Parathyroid adenoma (tissue), 2 donors: ENCODE measurements at regions not wholly inside any gene's neighbourhood (a gene's known extent, or its start where the extent isn't known, plus 50 kb on each side); places are given as distances from the start of the nearest gene placed in this dataset.

Experiments
- H2AFZ ChIP-seq: fragments of 300-600 bp; sonication (generic); one replicate; pipeline ENCODE4 v1.7.0; 2017; ENCODE audit warnings: antibody characterized with exemption, mild to moderate bottlenecking
- H3K27ac ChIP-seq: fragments of 300-600 bp; sonication (generic); one replicate; pipeline ENCODE4 v1.7.0; 2017
- H3K27me3 ChIP-seq: fragments of 300-600 bp; sonication (generic); one replicate; pipeline ENCODE4 v1.7.0; 2017; ENCODE audit warnings: low read length; ENCODE audit not compliant: control insufficient read depth, insufficient read depth
- H3K36me3 ChIP-seq: fragments of 300-600 bp; sonication (generic); one replicate; pipeline ENCODE4 v1.7.0; 2017; ENCODE audit warnings: low read length; ENCODE audit not compliant: control insufficient read depth, insufficient read depth
- H3K4me1 ChIP-seq: fragments of 300-600 bp; sonication (generic); one replicate; pipeline ENCODE4 v1.7.0; 2017; ENCODE audit warnings: control low read depth
- H3K4me2 ChIP-seq: fragments of 300-600 bp; sonication (generic); one replicate; pipeline ENCODE4 v1.7.0; 2017; ENCODE audit warnings: low read length
- H3K4me3 ChIP-seq: fragments of 300-600 bp; sonication (generic); one replicate; pipeline ENCODE4 v1.7.0; 2017; ENCODE audit warnings: low read depth, low read length
- H3K79me2 ChIP-seq: fragments of 300-600 bp; sonication (generic); one replicate; pipeline ENCODE4 v1.7.0; 2017; ENCODE audit warnings: control low read depth
- H3K9ac ChIP-seq: fragments of 300-600 bp; sonication (generic); one replicate; pipeline ENCODE4 v1.7.0; 2017; ENCODE audit warnings: mild to moderate bottlenecking
- H3K9me3 ChIP-seq: fragments of 300-600 bp; sonication (generic); one replicate; pipeline ENCODE4 v1.7.0; 2017; ENCODE audit warnings: low read length; ENCODE audit not compliant: control insufficient read depth
- TF ChIP-seq, protein P1 (sequence below): fragments of 300-600 bp; sonication (generic); IDR thresholded peaks from one replicate; pipeline ENCODE4 v1.7.0; 2017; ENCODE audit warnings: antibody characterized with exemption, mild to moderate bottlenecking
- donor health status: primary hyperparathyroidism.

GRCh38 chr2:181742922-181743722 is 62.8 kb upstream of the NEUROD1 start:
- TF ChIP-seq, protein P1, sequence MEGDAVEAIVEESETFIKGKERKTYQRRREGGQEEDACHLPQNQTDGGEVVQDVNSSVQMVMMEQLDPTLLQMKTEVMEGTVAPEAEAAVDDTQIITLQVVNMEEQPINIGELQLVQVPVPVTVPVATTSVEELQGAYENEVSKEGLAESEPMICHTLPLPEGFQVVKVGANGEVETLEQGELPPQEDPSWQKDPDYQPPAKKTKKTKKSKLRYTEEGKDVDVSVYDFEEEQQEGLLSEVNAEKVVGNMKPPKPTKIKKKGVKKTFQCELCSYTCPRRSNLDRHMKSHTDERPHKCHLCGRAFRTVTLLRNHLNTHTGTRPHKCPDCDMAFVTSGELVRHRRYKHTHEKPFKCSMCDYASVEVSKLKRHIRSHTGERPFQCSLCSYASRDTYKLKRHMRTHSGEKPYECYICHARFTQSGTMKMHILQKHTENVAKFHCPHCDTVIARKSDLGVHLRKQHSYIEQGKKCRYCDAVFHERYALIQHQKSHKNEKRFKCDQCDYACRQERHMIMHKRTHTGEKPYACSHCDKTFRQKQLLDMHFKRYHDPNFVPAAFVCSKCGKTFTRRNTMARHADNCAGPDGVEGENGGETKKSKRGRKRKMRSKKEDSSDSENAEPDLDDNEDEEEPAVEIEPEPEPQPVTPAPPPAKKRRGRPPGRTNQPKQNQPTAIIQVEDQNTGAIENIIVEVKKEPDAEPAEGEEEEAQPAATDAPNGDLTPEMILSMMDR: peak; percentile 59
- H3K9ac ChIP-seq: no peak overlapping the region
- no peaks in the 10 kb centered on the region for H3K36me3 ChIP-seq
- no peak overlapping the region for H3K27ac ChIP-seq
- no peak overlapping the region for H3K4me3 ChIP-seq
- no peaks in the 10 kb centered on the region for H3K9me3 ChIP-seq
- H3K79me2 ChIP-seq: no peaks in the 10 kb centered on the region
- H3K4me2 ChIP-seq: no peak overlapping the region
- no peak overlapping the region for H2AFZ ChIP-seq
- no peaks in the 10 kb centered on the region for H3K4me1 ChIP-seq
- no peaks in the 10 kb centered on the region for H3K27me3 ChIP-seq

GRCh38 chr2:181743723-181744031 is 63.4 kb upstream of the NEUROD1 start:
- H3K36me3 ChIP-seq: no peaks in the 10 kb centered on the region
- no peak overlapping the region for H3K4me3 ChIP-seq
- H3K27me3 ChIP-seq: no peaks in the 10 kb centered on the region
- H3K9ac ChIP-seq: no peak overlapping the region
- H3K4me2 ChIP-seq: no peak overlapping the region
- H2AFZ ChIP-seq: no peak overlapping the region
- no peak overlapping the region for H3K27ac ChIP-seq
- H3K4me1 ChIP-seq: no peaks in the 10 kb centered on the region
- H3K79me2 ChIP-seq: no peaks in the 10 kb centered on the region
- TF ChIP-seq, protein P1: no peak
- no peaks in the 10 kb centered on the region for H3K9me3 ChIP-seq

DNA sequence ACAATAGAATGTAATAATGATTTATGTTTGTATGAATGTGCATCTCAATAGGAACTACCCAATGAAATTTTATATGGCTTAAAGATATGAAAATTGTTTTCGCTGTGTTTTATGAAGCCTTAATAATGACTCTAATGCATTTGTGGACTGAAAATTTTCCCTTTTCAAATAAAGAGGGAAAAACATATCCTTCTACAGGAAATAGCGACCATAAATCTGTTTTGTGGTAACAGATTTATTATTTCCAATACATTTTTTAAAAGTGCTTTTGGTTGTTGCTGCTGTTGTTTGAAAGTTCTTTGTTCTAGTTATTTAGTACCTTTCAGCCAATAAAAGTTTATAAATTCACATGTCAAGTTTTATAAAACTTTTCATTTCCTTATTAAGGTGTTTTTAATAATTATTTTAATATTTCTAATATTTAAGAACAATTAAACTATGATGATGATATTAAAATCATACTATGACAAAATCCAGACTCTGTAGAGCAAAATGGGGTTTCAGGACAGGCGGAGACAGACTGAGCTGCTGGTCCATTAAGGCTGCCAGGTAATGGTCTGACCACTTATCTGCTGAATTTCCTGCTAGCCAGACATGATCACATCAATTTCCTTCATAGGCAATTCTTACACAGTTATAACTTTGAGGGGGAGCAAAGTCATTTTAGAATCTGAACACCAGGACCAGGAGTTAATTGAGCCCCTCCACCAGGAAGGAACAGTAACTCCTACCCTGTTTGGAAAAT is 65.7 kb upstream of the NEUROD1 start:
- Histone ChIP-seq H3K27me3 (no peaks in the 10 kb centered on the region), H3K9ac (no peak overlapping the region), H3K79me2 (no peaks in the 10 kb centered on the region), H3K4me1 (no peaks in the 10 kb centered on the region), H3K4me2 (no peak overlapping the region), H3K27ac (no peak overlapping the region), H2AFZ (no peak overlapping the region), H3K36me3 (no peaks in the 10 kb centered on the region), H3K4me3 (no peak overlapping the region), H3K9me3 (no peaks in the 10 kb centered on the region)
- TF ChIP-seq, protein P1: no peak

DNA sequence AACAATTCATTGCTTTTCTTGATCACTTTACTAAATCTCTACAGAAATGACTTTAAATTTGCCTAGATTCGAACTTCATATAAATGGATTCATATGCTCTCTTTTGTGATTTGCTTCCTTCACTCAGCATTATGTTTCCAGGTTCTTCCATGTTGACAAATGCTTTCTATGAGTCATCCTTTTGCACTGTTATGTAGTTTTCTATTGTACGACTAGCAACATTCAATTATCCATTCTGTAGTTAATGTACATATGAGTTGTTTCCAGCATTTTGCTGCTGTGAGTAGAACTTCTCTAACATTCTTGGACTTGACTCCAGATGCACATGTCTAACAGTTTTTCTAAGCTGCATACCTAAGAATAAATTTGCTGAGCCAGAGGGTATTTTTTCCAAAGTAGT is 66.5 kb upstream of the NEUROD1 start:
- H2AFZ ChIP-seq: no peak overlapping the region
- no peak overlapping the region for H3K9ac ChIP-seq
- TF ChIP-seq, protein P1: no peak
- no peaks in the 10 kb centered on the region for H3K36me3 ChIP-seq
- no peak overlapping the region for H3K4me3 ChIP-seq
- no peaks in the 10 kb centered on the region for H3K27me3 ChIP-seq
- no peak overlapping the region for H3K27ac ChIP-seq
- no peaks in the 10 kb centered on the region for H3K79me2 ChIP-seq
- no peaks in the 10 kb centered on the region for H3K4me1 ChIP-seq
- H3K9me3 ChIP-seq: no peaks in the 10 kb centered on the region
- H3K4me2 ChIP-seq: no peak overlapping the region
